K562 (cell line): ENCODE measurements at regions not wholly inside any gene's neighbourhood (a gene's known extent, or its start where the extent isn't known, plus 50 kb on each side); places are given as distances from the start of the nearest gene placed in this dataset.

ENCODE experiments used
- CBFA2T2 ChIP-seq: fragments of 450-650 bp; conservative IDR thresholded peaks from 2 replicates; pipeline ENCODE4 v1.6.1; 2017; ENCODE audit warnings: mild to moderate bottlenecking
- FOSL1 ChIP-seq: fragments of 200-800 bp; sonication (Bioruptor generic); conservative IDR thresholded peaks from 2 replicates; pipeline ENCODE4 v1.6.1; 2016; ENCODE audit warnings: missing genetic modification characterization, missing compliant biosample characterization
- MAFG ChIP-seq: fragments of 450-650 bp; conservative IDR thresholded peaks from 2 replicates; pipeline ENCODE4 v1.6.1; 2016; ENCODE audit warnings: missing genetic modification characterization, missing compliant biosample characterization
- RFX7 ChIP-seq: fragments of 250-450 bp; sonication (Bioruptor Pico); IDR thresholded peaks from 2 replicates; pipeline ENCODE4 v1.5.1; 2021; ENCODE audit warnings: mild to moderate bottlenecking
- RHOXF2B ChIP-seq: fragments of 250-450 bp; sonication (Bioruptor Pico); conservative IDR thresholded peaks from 2 replicates; pipeline ENCODE4 v1.5.1; 2021
- TRIM24 ChIP-seq, 2 experiments: fragments of 450-650 bp; IDR thresholded peaks; 2 replicates each; pipeline ENCODE4 v1.6.1; 2016
- ZNF282 ChIP-seq: sonication (generic); formaldehyde crosslinking; IDR thresholded peaks from 2 replicates; pipeline ENCODE4 v1.8.1; 2023; ENCODE audit warnings: missing genetic modification reagents
- TF ChIP-seq, protein P1 (sequence below): fragments of 450-650 bp; formaldehyde crosslinking; IDR thresholded peaks from 2 replicates; pipeline ENCODE4 v1.4.0; 2022; ENCODE audit warnings: missing genetic modification characterization
- TF ChIP-seq, protein P2 (sequence below): fragments of 450-650 bp; IDR thresholded peaks from 2 replicates; pipeline ENCODE4 v1.6.1; 2016; ENCODE audit warnings: mild to moderate bottlenecking, moderate library complexity
- TF ChIP-seq, protein P3 (sequence below): fragments of 250-450 bp; sonication (Bioruptor Pico); IDR thresholded peaks from 2 replicates; pipeline ENCODE4 v1.4.0; 2020; ENCODE audit warnings: mild to moderate bottlenecking, moderate library complexity, borderline replicate concordance
- TF ChIP-seq, protein P4 (sequence below): sonication (generic); formaldehyde crosslinking; IDR thresholded peaks from 2 replicates; pipeline ENCODE4 v1.8.1; 2023; ENCODE audit warnings: mild to moderate bottlenecking, missing genetic modification reagents
- TF ChIP-seq, protein P5 (sequence below): sonication (generic); formaldehyde crosslinking; IDR thresholded peaks from 2 replicates; pipeline ENCODE4 v1.8.0; 2022; ENCODE audit warnings: mild to moderate bottlenecking, missing genetic modification reagents
- TF ChIP-seq, protein P6 (sequence below): sonication (generic); formaldehyde crosslinking; IDR thresholded peaks from 2 replicates; pipeline ENCODE4 v1.8.0; 2023; ENCODE audit warnings: mild to moderate bottlenecking, missing genetic modification reagents

DNA sequence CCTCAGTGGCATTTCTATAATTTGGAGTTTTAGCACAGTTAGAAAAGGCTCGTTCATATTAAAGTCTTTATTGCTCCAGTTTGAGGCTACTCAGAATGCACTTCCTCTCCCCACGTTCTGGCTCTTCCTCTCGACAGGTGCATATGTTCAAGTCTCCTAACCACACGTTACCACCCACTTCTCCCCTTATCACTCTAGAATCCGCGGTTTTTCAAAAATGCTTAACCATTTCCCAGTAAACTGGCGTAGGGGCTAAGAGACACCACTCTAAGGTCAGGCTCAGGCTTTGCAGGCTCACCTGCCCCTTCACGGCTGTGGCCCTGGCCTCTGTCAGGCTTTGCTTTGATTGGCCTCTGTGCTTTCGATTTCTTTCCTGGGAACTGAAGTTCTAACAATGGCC, 383.6 kb downstream of the GLRX3 start:
- TF ChIP-seq, protein P1, sequence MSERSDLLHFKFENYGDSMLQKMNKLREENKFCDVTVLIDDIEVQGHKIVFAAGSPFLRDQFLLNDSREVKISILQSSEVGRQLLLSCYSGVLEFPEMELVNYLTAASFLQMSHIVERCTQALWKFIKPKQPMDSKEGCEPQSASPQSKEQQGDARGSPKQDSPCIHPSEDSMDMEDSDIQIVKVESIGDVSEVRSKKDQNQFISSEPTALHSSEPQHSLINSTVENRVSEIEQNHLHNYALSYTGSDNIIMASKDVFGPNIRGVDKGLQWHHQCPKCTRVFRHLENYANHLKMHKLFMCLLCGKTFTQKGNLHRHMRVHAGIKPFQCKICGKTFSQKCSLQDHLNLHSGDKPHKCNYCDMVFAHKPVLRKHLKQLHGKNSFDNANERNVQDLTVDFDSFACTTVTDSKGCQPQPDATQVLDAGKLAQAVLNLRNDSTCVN (CRISPR knock-in tag) = no peak
- TF ChIP-seq ZNF282 = no peak
- no peak for TF ChIP-seq TRIM24 (IDR thresholded peaks at IDR 0.05)
- TF ChIP-seq, protein P2, sequence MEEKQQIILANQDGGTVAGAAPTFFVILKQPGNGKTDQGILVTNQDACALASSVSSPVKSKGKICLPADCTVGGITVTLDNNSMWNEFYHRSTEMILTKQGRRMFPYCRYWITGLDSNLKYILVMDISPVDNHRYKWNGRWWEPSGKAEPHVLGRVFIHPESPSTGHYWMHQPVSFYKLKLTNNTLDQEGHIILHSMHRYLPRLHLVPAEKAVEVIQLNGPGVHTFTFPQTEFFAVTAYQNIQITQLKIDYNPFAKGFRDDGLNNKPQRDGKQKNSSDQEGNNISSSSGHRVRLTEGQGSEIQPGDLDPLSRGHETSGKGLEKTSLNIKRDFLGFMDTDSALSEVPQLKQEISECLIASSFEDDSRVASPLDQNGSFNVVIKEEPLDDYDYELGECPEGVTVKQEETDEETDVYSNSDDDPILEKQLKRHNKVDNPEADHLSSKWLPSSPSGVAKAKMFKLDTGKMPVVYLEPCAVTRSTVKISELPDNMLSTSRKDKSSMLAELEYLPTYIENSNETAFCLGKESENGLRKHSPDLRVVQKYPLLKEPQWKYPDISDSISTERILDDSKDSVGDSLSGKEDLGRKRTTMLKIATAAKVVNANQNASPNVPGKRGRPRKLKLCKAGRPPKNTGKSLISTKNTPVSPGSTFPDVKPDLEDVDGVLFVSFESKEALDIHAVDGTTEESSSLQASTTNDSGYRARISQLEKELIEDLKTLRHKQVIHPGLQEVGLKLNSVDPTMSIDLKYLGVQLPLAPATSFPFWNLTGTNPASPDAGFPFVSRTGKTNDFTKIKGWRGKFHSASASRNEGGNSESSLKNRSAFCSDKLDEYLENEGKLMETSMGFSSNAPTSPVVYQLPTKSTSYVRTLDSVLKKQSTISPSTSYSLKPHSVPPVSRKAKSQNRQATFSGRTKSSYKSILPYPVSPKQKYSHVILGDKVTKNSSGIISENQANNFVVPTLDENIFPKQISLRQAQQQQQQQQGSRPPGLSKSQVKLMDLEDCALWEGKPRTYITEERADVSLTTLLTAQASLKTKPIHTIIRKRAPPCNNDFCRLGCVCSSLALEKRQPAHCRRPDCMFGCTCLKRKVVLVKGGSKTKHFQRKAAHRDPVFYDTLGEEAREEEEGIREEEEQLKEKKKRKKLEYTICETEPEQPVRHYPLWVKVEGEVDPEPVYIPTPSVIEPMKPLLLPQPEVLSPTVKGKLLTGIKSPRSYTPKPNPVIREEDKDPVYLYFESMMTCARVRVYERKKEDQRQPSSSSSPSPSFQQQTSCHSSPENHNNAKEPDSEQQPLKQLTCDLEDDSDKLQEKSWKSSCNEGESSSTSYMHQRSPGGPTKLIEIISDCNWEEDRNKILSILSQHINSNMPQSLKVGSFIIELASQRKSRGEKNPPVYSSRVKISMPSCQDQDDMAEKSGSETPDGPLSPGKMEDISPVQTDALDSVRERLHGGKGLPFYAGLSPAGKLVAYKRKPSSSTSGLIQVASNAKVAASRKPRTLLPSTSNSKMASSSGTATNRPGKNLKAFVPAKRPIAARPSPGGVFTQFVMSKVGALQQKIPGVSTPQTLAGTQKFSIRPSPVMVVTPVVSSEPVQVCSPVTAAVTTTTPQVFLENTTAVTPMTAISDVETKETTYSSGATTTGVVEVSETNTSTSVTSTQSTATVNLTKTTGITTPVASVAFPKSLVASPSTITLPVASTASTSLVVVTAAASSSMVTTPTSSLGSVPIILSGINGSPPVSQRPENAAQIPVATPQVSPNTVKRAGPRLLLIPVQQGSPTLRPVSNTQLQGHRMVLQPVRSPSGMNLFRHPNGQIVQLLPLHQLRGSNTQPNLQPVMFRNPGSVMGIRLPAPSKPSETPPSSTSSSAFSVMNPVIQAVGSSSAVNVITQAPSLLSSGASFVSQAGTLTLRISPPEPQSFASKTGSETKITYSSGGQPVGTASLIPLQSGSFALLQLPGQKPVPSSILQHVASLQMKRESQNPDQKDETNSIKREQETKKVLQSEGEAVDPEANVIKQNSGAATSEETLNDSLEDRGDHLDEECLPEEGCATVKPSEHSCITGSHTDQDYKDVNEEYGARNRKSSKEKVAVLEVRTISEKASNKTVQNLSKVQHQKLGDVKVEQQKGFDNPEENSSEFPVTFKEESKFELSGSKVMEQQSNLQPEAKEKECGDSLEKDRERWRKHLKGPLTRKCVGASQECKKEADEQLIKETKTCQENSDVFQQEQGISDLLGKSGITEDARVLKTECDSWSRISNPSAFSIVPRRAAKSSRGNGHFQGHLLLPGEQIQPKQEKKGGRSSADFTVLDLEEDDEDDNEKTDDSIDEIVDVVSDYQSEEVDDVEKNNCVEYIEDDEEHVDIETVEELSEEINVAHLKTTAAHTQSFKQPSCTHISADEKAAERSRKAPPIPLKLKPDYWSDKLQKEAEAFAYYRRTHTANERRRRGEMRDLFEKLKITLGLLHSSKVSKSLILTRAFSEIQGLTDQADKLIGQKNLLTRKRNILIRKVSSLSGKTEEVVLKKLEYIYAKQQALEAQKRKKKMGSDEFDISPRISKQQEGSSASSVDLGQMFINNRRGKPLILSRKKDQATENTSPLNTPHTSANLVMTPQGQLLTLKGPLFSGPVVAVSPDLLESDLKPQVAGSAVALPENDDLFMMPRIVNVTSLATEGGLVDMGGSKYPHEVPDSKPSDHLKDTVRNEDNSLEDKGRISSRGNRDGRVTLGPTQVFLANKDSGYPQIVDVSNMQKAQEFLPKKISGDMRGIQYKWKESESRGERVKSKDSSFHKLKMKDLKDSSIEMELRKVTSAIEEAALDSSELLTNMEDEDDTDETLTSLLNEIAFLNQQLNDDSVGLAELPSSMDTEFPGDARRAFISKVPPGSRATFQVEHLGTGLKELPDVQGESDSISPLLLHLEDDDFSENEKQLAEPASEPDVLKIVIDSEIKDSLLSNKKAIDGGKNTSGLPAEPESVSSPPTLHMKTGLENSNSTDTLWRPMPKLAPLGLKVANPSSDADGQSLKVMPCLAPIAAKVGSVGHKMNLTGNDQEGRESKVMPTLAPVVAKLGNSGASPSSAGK = no peak
- TF ChIP-seq, protein P3, sequence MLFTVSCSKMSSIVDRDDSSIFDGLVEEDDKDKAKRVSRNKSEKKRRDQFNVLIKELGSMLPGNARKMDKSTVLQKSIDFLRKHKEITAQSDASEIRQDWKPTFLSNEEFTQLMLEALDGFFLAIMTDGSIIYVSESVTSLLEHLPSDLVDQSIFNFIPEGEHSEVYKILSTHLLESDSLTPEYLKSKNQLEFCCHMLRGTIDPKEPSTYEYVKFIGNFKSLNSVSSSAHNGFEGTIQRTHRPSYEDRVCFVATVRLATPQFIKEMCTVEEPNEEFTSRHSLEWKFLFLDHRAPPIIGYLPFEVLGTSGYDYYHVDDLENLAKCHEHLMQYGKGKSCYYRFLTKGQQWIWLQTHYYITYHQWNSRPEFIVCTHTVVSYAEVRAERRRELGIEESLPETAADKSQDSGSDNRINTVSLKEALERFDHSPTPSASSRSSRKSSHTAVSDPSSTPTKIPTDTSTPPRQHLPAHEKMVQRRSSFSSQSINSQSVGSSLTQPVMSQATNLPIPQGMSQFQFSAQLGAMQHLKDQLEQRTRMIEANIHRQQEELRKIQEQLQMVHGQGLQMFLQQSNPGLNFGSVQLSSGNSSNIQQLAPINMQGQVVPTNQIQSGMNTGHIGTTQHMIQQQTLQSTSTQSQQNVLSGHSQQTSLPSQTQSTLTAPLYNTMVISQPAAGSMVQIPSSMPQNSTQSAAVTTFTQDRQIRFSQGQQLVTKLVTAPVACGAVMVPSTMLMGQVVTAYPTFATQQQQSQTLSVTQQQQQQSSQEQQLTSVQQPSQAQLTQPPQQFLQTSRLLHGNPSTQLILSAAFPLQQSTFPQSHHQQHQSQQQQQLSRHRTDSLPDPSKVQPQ = no peak
- TF ChIP-seq RFX7 (CRISPR knock-in tag) = no peak
- TF ChIP-seq, protein P4, sequence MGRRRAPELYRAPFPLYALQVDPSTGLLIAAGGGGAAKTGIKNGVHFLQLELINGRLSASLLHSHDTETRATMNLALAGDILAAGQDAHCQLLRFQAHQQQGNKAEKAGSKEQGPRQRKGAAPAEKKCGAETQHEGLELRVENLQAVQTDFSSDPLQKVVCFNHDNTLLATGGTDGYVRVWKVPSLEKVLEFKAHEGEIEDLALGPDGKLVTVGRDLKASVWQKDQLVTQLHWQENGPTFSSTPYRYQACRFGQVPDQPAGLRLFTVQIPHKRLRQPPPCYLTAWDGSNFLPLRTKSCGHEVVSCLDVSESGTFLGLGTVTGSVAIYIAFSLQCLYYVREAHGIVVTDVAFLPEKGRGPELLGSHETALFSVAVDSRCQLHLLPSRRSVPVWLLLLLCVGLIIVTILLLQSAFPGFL = no peak
- TF ChIP-seq, protein P5, sequence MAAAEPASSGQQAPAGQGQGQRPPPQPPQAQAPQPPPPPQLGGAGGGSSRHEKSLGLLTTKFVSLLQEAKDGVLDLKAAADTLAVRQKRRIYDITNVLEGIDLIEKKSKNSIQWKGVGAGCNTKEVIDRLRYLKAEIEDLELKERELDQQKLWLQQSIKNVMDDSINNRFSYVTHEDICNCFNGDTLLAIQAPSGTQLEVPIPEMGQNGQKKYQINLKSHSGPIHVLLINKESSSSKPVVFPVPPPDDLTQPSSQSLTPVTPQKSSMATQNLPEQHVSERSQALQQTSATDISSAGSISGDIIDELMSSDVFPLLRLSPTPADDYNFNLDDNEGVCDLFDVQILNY (CRISPR knock-in tag) = no peak
- TF ChIP-seq, protein P6, sequence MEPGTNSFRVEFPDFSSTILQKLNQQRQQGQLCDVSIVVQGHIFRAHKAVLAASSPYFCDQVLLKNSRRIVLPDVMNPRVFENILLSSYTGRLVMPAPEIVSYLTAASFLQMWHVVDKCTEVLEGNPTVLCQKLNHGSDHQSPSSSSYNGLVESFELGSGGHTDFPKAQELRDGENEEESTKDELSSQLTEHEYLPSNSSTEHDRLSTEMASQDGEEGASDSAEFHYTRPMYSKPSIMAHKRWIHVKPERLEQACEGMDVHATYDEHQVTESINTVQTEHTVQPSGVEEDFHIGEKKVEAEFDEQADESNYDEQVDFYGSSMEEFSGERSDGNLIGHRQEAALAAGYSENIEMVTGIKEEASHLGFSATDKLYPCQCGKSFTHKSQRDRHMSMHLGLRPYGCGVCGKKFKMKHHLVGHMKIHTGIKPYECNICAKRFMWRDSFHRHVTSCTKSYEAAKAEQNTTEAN (CRISPR knock-in tag) = no peak
- no peak for TF ChIP-seq FOSL1 (tag)
- TF ChIP-seq RHOXF2B (CRISPR knock-in tag) = no peak
- TF ChIP-seq MAFG (tag) = no peak
- TF ChIP-seq CBFA2T2 = no peak
